CD4-positive, alpha-beta T cell (primary cell): ENCODE measurements at regions not wholly inside any gene's neighbourhood (a gene's known extent, or its start where the extent isn't known, plus 50 kb on each side); places are given as distances from the start of the nearest gene placed in this dataset.
A peak's percentile ranks its signal among the peaks of the same experiment; 100 is the strongest.

Source experiments
- ATAC-seq: fragments of 200-7000 bp; cut with Tn5 transposase; one replicate; pipeline ENCODE4 v1.10.0; 2022; ENCODE audit warnings: mild to moderate bottlenecking; ENCODE audit not compliant: poor library complexity
- CTCF ChIA-PET: fragments of 350-600 bp; sonication (Branson Sonifier 250); formaldehyde crosslinking; loops from one replicate; lab custom pipeline; 2021; ENCODE audit warnings: antibody characterized with exemption, inconsistent platforms; lab: Charles Lee
- POLR2A ChIA-PET: fragments of 350-600 bp; sonication (Branson Sonifier 250); formaldehyde crosslinking; loops from one replicate; lab custom pipeline; 2021; ENCODE audit warnings: antibody characterized with exemption, inconsistent platforms; lab: Charles Lee
- DNase-seq, 14 experiments: peaks; one replicate each; pipeline ENCODE4 v3.0.0-alpha.2; 2013 to 2020; ENCODE audit warnings: mixed read lengths in 2 of 14
- H3K27ac ChIP-seq, 2 donors: one replicate each; pipeline versions ENCODE4 v1.5.1 to v1.7.0; 2013; ENCODE audit warnings: low read length in 2 of 2, low read depth in 1 of 2, mild to moderate bottlenecking in 1 of 2
- H3K27me3 ChIP-seq, 2 experiments: 1 replicate in 1 of 2; 2 replicates in 1 of 2; pipeline versions ENCODE4 v1.6.1 to v1.7.0; 2013; ENCODE audit warnings: low read length in 2 of 2, control low read depth in 1 of 2, mild to moderate bottlenecking in 1 of 2, moderate library complexity in 1 of 2; ENCODE audit not compliant: insufficient read depth in 2 of 2, control insufficient read depth in 1 of 2
- H3K36me3 ChIP-seq: one replicate; pipeline ENCODE4 v1.6.1; 2013; ENCODE audit warnings: low read length, control low read depth; ENCODE audit not compliant: insufficient read depth
- H3K4me1 ChIP-seq: one replicate; pipeline ENCODE4 v1.6.1; 2013; ENCODE audit warnings: low read length, control low read depth; ENCODE audit not compliant: insufficient read depth
- H3K4me3 ChIP-seq: one replicate; pipeline ENCODE4 v1.5.1; 2013; ENCODE audit warnings: mild to moderate bottlenecking, low read length, moderate library complexity
- H3K9me3 ChIP-seq, 2 experiments: 1 replicate in 1 of 2; 2 replicates in 1 of 2; pipeline versions ENCODE4 v1.6.1 to v1.7.0; 2013; ENCODE audit warnings: low read length in 2 of 2, mild to moderate bottlenecking in 2 of 2, control low read depth in 1 of 2, moderate library complexity in 1 of 2; ENCODE audit not compliant: control insufficient read depth in 1 of 2, insufficient read depth in 1 of 2
- H3K27ac Mint-ChIP-seq: one replicate; pipeline ENCODE4 v1.8.0; 2020; ENCODE audit warnings: mixed read lengths
- H3K27me3 Mint-ChIP-seq: one replicate; pipeline ENCODE4 v1.8.0; 2021; ENCODE audit warnings: mixed read lengths
- H3K36me3 Mint-ChIP-seq: one replicate; pipeline ENCODE4 v1.8.0; 2021; ENCODE audit warnings: low read depth, mixed read lengths
- H3K4me1 Mint-ChIP-seq: one replicate; pipeline ENCODE4 v1.8.0; 2021; ENCODE audit warnings: low read depth, mixed read lengths
- H3K4me3 Mint-ChIP-seq: one replicate; pipeline ENCODE4 v1.8.0; 2020; ENCODE audit warnings: mild to moderate bottlenecking, mixed read lengths
- H3K9me3 Mint-ChIP-seq: one replicate; pipeline ENCODE4 v1.8.0; 2020; ENCODE audit warnings: mixed read lengths
- CTCF ChIP-seq: fragments of 200-600 bp; IDR thresholded peaks from one replicate; pipeline ENCODE4 v1.8.0; 2022; ENCODE audit warnings: antibody characterized with exemption, mild to moderate bottlenecking
- intact Hi-C, 2 experiments: fragments of 100-400 bp; cut with DNase I in 1 of 2; cut with micrococcal nuclease in 1 of 2; formaldehyde crosslinking; loops; one replicate each; pipeline versions ENCODE4 v1.15.1 to v1.9.0; 2023 to 2025; cut with DNase I, micrococcal nuclease

GRCh38 chr1:104463126-104463697 lies 713.5 kb downstream of the AMY1C start:
- H3K9me3 Mint-ChIP-seq, result peaks cover 24% of the 10 kb centered on the region
- no peaks in the 10 kb centered on the region for H3K27me3 Mint-ChIP-seq
- H3K36me3 Mint-ChIP-seq, result no peaks in the 10 kb centered on the region
- ATAC-seq (no peak), DNase-seq (no peak)
- H3K36me3 ChIP-seq, result no peaks in the 10 kb centered on the region
- TF ChIP-seq CTCF, result no peak
- no peak overlapping the region for H3K27ac ChIP-seq
- intact Hi-C loops, result no loop called here
- no peak overlapping the region for H3K4me3 Mint-ChIP-seq
- H3K27ac Mint-ChIP-seq, result no peak overlapping the region
- POLR2A ChIA-PET, result no interaction called here
- H3K9me3 ChIP-seq, result peaks cover 27 to 33% of the 10 kb centered on the region in 2 experiments
- H3K4me1 Mint-ChIP-seq, result no peaks in the 10 kb centered on the region
- H3K4me1 ChIP-seq, result no peaks in the 10 kb centered on the region
- no peaks in the 10 kb centered on the region for H3K27me3 ChIP-seq
- CTCF ChIA-PET, result no interaction called here
- H3K4me3 ChIP-seq, result no peak overlapping the region

- Mint-ChIP-seq H3K4me3 (no peak overlapping the region), H3K27ac (no peak overlapping the region), H3K27me3 (no peaks in the 10 kb centered on the region), H3K4me1 (no peaks in the 10 kb centered on the region), H3K36me3 (no peaks in the 10 kb centered on the region), H3K9me3 (peaks cover 19% of the 10 kb centered on the region)
- Histone ChIP-seq H3K36me3 (no peaks in the 10 kb centered on the region), H3K27ac (no peak overlapping the region), H3K4me3 (no peak overlapping the region), H3K9me3 (peaks cover 9 to 33% of the 10 kb centered on the region in 2 experiments), H3K27me3 (no peaks in the 10 kb centered on the region), H3K4me1 (no peaks in the 10 kb centered on the region)
- intact Hi-C loops, result no loop called here
- TF ChIP-seq CTCF, result no peak
- no peak for DNase-seq
- ChIA-PET POLR2A (no interaction called here), CTCF (no interaction called here)
- no peak for ATAC-seq
Measured at GRCh38 chr1:104466068-104466467, 716.4 kb downstream of the AMY1C start.

GRCh38 chr1:104467590-104467989 lies 717.9 kb downstream of the AMY1C start:
- H3K4me3 Mint-ChIP-seq, result no peak overlapping the region
- ATAC-seq (no peak), DNase-seq (peak in 1 of 14 experiments; percentile 2)
- H3K27ac ChIP-seq, result no peak overlapping the region
- POLR2A ChIA-PET, result no interaction called here
- no peaks in the 10 kb centered on the region for H3K36me3 ChIP-seq
- intact Hi-C loops, result no loop called here
- H3K36me3 Mint-ChIP-seq, result no peaks in the 10 kb centered on the region
- peaks cover 13% of the 10 kb centered on the region for H3K9me3 Mint-ChIP-seq
- CTCF ChIA-PET, result no interaction called here
- TF ChIP-seq CTCF, result no peak
- H3K9me3 ChIP-seq, result peaks cover 7 to 29% of the 10 kb centered on the region in 2 experiments
- no peaks in the 10 kb centered on the region for H3K27me3 Mint-ChIP-seq
- H3K27ac Mint-ChIP-seq, result no peak overlapping the region
- H3K4me1 Mint-ChIP-seq, result no peaks in the 10 kb centered on the region
- H3K27me3 ChIP-seq, result no peaks in the 10 kb centered on the region
- H3K4me3 ChIP-seq, result no peak overlapping the region
- no peaks in the 10 kb centered on the region for H3K4me1 ChIP-seq
